ENCODE measurements at regions not wholly inside any gene's neighbourhood (a gene's known extent, or its start where the extent isn't known, plus 50 kb on each side); places are given as distances from the start of the nearest gene placed in this dataset.

DNA sequence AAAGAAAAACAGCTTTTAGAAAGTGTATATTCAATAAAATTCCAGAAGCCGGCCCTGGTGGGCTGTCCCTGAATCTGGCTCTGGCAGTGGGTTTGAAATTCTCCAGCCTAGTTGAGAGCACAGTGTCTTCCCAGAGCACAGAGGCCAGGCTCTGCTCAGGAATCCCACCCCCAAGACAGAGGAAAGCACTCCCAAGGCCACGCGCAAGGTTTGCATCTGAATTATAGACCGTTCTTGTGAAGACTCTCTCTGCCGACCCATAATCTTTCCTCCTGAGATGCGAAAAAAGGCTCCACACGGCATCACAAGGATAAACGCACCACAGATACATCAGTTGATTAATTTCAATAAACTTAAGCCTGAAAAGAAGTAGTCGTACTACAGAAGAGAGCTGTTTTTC lies 342.2 kb downstream of the CMPK2 start:
- no peak for TF ChIP-seq POLR2AphosphoS5 (IDR thresholded peaks at IDR 0.05; ENCODE audit: low read depth, low read length)
- TF ChIP-seq TAF1 (IDR thresholded peaks at IDR 0.05; ENCODE audit: borderline replicate concordance, insufficient read depth, low read length) = no peak

Measured in PFSK-1 (cell line).